Gastrocnemius medialis (tissue), 4 donors: ENCODE measurements at regions not wholly inside any gene's neighbourhood (a gene's known extent, or its start where the extent isn't known, plus 50 kb on each side); places are given as distances from the start of the nearest gene placed in this dataset.

ENCODE experiments used
- POLR2A ChIP-seq, 2 donors: fragments of 450-650 bp; IDR thresholded peaks; one replicate each; pipeline ENCODE4 v1.6.1; 2017; ENCODE audit warnings: antibody characterized with exemption in 2 of 2, mild to moderate bottlenecking in 2 of 2, moderate library complexity in 2 of 2
- TF ChIP-seq, protein P1 (sequence below), 5 experiments: fragments of 450-650 bp in 3 of 5; fragments of 200-600 bp in 2 of 5; sonication (generic) in 2 of 5; IDR thresholded peaks in 4 of 5; conservative IDR thresholded peaks in 1 of 5; 1 replicate in 4 of 5; 2 replicates in 1 of 5; pipeline ENCODE4 v1.5.1; 2016 to 2019; ENCODE audit warnings: antibody characterized with exemption in 5 of 5, mild to moderate bottlenecking in 3 of 5, moderate library complexity in 3 of 5

DNA sequence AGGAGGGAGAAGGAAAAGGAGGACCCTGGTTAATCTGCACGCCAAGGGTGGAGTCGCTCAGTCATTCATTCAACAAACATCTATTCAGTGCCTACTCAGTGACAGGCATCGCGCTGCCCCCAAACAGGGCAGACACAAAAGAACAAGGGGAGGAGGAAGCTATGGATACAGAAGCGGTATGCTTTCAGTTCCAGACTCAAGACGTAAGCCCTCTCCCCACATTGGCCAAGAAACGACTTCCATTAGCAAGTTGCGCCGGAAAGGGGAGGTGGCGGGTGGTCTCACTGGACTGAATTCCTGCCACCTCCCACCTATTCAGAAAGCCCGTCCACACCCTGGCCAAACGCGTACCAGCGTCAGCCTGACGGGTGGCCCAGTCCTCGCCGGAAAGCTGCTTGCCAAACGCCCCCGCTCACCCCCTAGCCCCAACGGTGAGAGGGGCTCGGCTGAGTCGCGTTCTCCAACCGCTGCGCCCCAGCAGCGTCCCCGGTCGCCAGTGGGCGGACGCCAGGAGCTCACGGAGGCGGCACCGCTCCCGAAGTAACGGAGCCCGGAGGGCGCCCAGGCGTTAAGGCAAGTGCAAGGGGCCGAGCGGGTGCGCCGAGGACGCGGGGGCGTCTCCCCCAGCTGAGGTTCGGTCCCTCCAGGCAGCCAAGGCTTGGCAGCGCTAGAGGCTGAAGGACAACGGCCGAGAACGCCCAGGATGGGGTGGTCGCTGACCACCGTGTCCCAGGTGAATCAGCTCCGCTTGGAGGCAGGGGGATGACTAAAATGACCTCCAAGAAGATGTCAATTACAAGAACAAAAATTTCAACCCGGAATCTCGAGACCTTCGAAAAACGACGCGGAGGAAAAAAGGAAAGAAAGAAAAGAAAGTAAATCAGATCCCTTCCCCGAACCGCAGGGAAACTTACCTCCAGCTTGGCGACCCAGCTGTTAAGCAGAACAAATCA lies 470.7 kb downstream of the SOX9 start:
- no peak for TF ChIP-seq POLR2A (IDR thresholded peaks at IDR 0.05)
- TF ChIP-seq, protein P1, sequence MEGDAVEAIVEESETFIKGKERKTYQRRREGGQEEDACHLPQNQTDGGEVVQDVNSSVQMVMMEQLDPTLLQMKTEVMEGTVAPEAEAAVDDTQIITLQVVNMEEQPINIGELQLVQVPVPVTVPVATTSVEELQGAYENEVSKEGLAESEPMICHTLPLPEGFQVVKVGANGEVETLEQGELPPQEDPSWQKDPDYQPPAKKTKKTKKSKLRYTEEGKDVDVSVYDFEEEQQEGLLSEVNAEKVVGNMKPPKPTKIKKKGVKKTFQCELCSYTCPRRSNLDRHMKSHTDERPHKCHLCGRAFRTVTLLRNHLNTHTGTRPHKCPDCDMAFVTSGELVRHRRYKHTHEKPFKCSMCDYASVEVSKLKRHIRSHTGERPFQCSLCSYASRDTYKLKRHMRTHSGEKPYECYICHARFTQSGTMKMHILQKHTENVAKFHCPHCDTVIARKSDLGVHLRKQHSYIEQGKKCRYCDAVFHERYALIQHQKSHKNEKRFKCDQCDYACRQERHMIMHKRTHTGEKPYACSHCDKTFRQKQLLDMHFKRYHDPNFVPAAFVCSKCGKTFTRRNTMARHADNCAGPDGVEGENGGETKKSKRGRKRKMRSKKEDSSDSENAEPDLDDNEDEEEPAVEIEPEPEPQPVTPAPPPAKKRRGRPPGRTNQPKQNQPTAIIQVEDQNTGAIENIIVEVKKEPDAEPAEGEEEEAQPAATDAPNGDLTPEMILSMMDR (IDR thresholded peaks at IDR 0.05 in 4 of 5, conservative IDR thresholded peaks at IDR 0.05 in 1 of 5) = no peak
